ENCODE measurements at regions not wholly inside any gene's neighbourhood (a gene's known extent, or its start where the extent isn't known, plus 50 kb on each side); places are given as distances from the start of the nearest gene placed in this dataset.

DNA sequence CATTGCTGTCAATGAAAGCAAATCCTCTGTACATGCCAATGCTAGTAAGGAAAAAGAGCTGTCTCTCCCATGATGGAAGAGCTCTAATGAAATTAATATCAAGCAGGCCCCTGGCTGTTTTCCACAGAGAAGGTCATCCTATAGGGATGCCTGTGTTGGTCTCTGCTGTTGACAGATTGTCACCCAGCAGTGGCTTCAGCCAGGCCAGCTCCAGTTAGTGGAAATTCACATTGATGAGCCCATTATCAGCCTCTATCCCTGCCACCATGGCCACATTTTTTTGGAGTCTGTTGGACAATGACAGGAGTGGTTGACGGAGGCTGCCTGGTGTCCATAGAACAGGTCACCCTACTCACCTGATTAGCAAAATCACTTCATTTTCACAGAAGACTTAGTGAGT, 104.3 kb downstream of the GGTLC2 start:
- TF ChIP-seq, protein P1, sequence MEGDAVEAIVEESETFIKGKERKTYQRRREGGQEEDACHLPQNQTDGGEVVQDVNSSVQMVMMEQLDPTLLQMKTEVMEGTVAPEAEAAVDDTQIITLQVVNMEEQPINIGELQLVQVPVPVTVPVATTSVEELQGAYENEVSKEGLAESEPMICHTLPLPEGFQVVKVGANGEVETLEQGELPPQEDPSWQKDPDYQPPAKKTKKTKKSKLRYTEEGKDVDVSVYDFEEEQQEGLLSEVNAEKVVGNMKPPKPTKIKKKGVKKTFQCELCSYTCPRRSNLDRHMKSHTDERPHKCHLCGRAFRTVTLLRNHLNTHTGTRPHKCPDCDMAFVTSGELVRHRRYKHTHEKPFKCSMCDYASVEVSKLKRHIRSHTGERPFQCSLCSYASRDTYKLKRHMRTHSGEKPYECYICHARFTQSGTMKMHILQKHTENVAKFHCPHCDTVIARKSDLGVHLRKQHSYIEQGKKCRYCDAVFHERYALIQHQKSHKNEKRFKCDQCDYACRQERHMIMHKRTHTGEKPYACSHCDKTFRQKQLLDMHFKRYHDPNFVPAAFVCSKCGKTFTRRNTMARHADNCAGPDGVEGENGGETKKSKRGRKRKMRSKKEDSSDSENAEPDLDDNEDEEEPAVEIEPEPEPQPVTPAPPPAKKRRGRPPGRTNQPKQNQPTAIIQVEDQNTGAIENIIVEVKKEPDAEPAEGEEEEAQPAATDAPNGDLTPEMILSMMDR (IDR thresholded peaks at IDR 0.05; ENCODE audit: control extremely low read depth, extremely low read depth, low read depth, missing control alignments) = no peak
- ChIA-PET CTCF (interaction anchor here (0.7 to 7.0 kb wide), 6 partner anchors 21 to 208 kb away, joined by 3 to 106 read pairs (median 4); no protein-coding TSS in a partner anchor), POLR2A (no interaction called here)
- DNase-seq (ENCODE audit: extremely low spot score) = no peak

DNA sequence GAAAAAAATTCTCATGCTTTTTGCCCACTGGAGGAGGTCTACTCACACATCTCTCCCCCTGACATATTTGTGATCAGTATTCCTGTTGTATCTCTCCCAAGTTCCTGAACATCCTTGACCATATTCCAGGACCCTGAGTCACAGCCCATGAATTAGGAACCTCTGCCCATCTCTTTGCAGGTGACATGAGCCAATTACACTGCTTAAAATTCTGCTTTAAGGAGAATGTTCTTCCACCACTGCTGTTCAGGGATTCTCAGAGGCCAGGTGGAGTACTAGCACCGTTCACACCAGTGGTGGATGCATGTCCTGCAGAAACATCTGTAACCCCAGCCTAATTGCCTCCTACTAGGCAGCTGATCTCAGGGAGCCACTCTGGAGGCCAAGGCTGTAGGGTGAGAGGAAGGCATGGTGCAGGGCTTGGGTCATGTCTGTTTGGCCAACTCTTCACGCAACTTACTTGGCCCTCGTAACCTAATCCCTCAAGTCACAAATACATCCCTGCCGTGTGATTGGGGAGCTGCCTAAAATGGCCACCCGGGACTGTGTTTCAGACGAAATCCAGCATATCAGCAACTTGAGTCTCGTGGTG, 104.8 kb downstream of the GGTLC2 start:
- no peak for DNase-seq (ENCODE audit: extremely low spot score)
- POLR2A ChIA-PET = no interaction called here
- TF ChIP-seq, protein P1 (IDR thresholded peaks at IDR 0.05; ENCODE audit: control extremely low read depth, extremely low read depth, low read depth, missing control alignments) = no peak
- CTCF ChIA-PET = interaction anchor here (0.7 to 7.0 kb wide), 10 partner anchors 14 to 208 kb away, joined by 3 to 106 read pairs (median 5); no protein-coding TSS in a partner anchor

DNA sequence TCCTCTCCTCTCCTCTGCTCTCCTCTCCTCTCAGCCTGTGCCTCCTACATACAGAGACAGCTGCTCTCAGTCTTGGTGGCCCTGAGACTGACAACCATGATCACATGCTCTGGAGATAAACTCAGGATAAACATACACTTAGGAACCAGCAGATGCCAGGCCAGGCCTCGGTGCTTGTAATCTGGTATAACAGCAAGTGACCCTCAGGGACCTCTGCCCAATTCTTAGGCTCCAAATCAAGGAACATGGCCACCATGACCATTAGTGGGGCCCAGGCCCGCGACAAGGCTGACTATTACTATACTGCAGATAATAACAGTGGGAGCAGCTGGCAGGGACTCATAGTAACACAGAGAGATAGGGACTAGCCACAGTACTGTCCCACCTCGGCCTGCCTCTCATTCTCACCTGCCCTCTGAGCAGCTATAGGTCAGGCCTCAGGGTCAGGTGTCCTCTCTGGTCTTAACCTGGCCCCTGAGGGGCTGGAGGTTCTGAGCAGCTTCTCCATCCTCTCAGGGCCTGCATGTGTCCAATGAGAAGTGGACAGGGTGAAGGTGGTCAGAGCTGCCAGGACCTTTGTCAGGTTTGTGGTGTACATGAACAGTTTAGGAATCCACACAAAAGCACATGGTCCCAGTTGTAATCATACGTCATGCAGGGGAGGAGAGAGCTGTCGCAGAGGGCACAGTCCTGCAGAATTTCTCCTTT, 106.1 kb downstream of the GGTLC2 start:
- TF ChIP-seq, protein P1 (IDR thresholded peaks at IDR 0.05; ENCODE audit: control extremely low read depth, extremely low read depth, low read depth, missing control alignments) = no peak
- CTCF ChIA-PET = interaction anchor here (0.6 to 7.0 kb wide), 12 partner anchors 13 to 206 kb away, joined by 3 to 106 read pairs (median 10); no protein-coding TSS in a partner anchor
- POLR2A ChIA-PET = no interaction called here
- no peak for DNase-seq (ENCODE audit: extremely low spot score)

DNA sequence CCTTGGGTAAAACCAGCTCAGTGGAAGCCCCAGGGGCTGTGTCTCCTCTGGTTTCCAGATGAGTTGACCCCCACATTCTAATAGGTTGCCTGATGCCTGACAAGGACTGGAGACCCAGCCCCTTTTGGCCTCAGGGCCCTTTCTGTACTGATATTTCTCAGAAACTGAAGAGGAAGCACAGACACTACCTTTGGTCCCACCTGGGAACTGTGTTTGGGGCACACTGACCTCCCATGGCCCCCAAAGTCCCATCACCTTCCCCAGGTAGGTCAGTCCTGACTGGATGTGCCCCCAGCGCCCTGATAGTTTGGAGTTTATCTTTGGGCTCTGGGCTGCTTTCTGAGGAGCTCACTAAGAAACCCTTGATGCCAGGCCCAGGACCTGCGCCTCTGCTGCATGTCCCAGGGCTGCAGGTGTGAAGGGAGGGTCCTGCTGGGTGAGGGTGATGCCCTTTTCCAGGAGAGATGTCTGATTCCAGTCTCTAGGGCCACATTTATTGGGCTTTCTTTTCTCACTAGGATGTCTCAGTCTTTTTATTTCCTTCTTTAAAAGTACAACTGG, 106.7 kb downstream of the GGTLC2 start:
- ChIA-PET CTCF (interaction anchor here (0.6 to 7.0 kb wide), 19 partner anchors 8 to 206 kb away, joined by 3 to 106 read pairs (median 14); no protein-coding TSS in a partner anchor), POLR2A (no interaction called here)
- TF ChIP-seq, protein P1 (IDR thresholded peaks at IDR 0.05; ENCODE audit: control extremely low read depth, extremely low read depth, low read depth, missing control alignments) = no peak
- DNase-seq (ENCODE audit: extremely low spot score) = no peak

DNA sequence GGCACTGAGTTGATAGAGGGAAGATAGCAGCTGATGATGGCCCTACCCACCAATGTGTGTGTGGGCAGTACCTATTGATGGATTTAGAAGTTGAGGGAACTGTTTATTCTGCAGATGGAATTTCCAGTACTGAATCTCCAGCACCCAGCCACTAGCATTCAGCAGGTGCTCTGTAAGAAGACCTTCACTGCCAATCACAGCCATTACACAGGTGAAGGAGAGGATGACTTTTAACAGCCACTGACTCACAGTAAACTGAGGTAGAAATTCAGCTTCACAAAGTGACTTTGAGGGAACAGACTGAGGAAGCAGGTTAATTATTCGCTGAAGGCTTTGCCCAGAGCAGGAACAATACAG, 107.8 kb downstream of the GGTLC2 start:
- DNase-seq (ENCODE audit: extremely low spot score) = no peak
- TF ChIP-seq, protein P1 (IDR thresholded peaks at IDR 0.05; ENCODE audit: control extremely low read depth, extremely low read depth, low read depth, missing control alignments) = no peak
- ChIA-PET POLR2A (no interaction called here), CTCF (interaction anchor here (1.1 to 7.0 kb wide), 22 partner anchors 9 to 289 kb away, joined by 3 to 106 read pairs (median 10); no protein-coding TSS in a partner anchor)

DNA sequence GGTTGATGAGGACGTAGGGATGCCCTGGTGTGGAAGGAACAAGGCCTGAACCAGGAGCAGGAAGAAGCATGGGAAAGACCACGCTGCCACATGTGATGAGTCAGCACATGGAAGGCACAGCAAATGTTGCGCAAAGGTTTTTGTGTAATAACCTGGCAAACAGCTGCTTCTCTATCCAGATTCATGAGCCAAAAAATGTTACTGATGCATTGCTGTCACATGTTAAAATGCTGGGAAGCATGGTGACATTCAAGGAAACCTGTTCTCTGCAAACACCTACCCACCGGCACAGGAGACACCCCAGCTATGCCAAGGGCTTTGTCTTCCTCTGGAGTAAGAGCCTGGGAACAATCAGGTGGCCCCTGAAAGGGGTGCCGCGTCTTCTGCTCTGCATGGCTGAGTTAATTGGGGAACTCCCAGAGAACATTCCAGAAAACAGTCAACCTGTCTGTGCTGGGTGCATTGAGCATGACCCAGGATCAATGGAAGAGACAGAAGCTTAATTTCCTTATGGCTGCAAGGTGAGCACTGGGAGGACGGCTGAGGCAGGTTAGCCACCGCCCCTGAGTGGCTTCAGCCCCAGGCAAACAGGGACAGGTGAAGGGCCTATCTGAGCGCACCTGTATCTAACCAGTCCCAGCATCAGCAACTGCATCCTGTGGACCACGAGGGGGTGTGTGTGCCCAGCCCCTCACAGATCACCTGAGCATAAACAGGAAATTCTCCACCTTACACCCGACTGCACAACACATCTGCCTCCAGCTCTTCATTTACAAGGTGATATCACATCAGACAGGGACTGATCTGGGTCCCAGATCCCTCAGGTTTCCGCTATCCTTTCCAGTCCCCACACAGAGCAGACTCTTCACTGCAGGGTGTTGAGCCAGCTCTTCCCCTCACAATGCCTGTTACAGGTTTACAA, 108.4 kb downstream of the GGTLC2 start:
- POLR2A ChIA-PET = no interaction called here
- TF ChIP-seq, protein P1 (IDR thresholded peaks at IDR 0.05; ENCODE audit: control extremely low read depth, extremely low read depth, low read depth, missing control alignments) = no peak
- CTCF ChIA-PET = interaction anchor here (0.6 to 7.0 kb wide), 48 partner anchors 10 to 377 kb away, joined by 3 to 106 read pairs (median 5); no protein-coding TSS in a partner anchor
- no peak for DNase-seq (ENCODE audit: extremely low spot score)

Measured in GM10248 (cell line).